Kidney (tissue), 13 donors: ENCODE measurements at regions not wholly inside any gene's neighbourhood (a gene's known extent, or its start where the extent isn't known, plus 50 kb on each side); places are given as distances from the start of the nearest gene placed in this dataset.
A peak's percentile ranks its signal among the peaks of the same experiment; 100 is the strongest.

Experiments
- DNase-seq, 5 donors: peaks; one replicate each; pipeline ENCODE4 v3.0.0-alpha.2; 2013 to 2020
- FAIRE-seq: peaks from 2 replicates; lab custom pipeline; 2012; peaks lifted over from hg19 to GRCh38; lab: Jason Lieb, UNC
- H3K27ac ChIP-seq, 2 donors: one replicate each; pipeline ENCODE4 v1.7.0; 2013; ENCODE audit warnings: low read depth in 2 of 2, low read length in 2 of 2, inconsistent platforms in 1 of 2
- H3K27me3 ChIP-seq: one replicate; pipeline ENCODE4 v1.7.1; 2013; ENCODE audit warnings: low read length, inconsistent platforms; ENCODE audit not compliant: control insufficient read depth, insufficient read depth
- H3K36me3 ChIP-seq, 3 donors: one replicate each; pipeline versions ENCODE4 v1.7.0 to v1.7.1; 2013; ENCODE audit warnings: low read length in 3 of 3, control low read depth in 1 of 3, inconsistent platforms in 1 of 3; ENCODE audit not compliant: insufficient read depth in 3 of 3, control insufficient read depth in 2 of 3
- H3K4me1 ChIP-seq, 3 donors: one replicate each; pipeline versions ENCODE4 v1.7.0 to v1.7.1; 2013; ENCODE audit warnings: low read length in 3 of 3, inconsistent platforms in 1 of 3, low read depth in 1 of 3; ENCODE audit not compliant: control insufficient read depth in 2 of 3, insufficient read depth in 2 of 3
- H3K4me3 ChIP-seq, 3 donors: one replicate each; pipeline versions ENCODE4 v1.7.0 to v1.8.1; 2013; ENCODE audit warnings: low read length in 3 of 3, control low read depth in 1 of 3, inconsistent platforms in 1 of 3
- H3K9ac ChIP-seq, 3 donors: one replicate each; pipeline versions ENCODE4 v1.7.0 to v1.7.1; 2013; ENCODE audit warnings: low read length in 3 of 3, control low read depth in 1 of 3, inconsistent platforms in 1 of 3
- H3K9me3 ChIP-seq, 3 donors: one replicate each; pipeline versions ENCODE4 v1.7.0 to v1.7.1; 2013; ENCODE audit warnings: low read length in 3 of 3, control low read depth in 1 of 3, inconsistent platforms in 1 of 3; ENCODE audit not compliant: control insufficient read depth in 2 of 3, insufficient read depth in 1 of 3
- intact Hi-C: fragments of 100-400 bp; cut with DNase I; formaldehyde crosslinking; loops from one replicate; pipeline ENCODE4 v1.11.1; 2022
- TF ChIP-seq, protein P1 (sequence below): IDR thresholded peaks from 3 replicates; pipeline ENCODE4 v1.5.1; 2012; ENCODE audit warnings: mild to moderate bottlenecking, moderate library complexity, borderline replicate concordance; ENCODE audit not compliant: insufficient read depth; ENCODE audit errors: extremely low read depth
- donor health status: control.
- donor health status: control.
- donor health status: control.
- donor health status: control.
- donor health status: control.
- donor health status: DM: yes; HTN: yes; CAD: no.
- donor health status: Normal renal cell carcinoma (clear cell type).

DNA sequence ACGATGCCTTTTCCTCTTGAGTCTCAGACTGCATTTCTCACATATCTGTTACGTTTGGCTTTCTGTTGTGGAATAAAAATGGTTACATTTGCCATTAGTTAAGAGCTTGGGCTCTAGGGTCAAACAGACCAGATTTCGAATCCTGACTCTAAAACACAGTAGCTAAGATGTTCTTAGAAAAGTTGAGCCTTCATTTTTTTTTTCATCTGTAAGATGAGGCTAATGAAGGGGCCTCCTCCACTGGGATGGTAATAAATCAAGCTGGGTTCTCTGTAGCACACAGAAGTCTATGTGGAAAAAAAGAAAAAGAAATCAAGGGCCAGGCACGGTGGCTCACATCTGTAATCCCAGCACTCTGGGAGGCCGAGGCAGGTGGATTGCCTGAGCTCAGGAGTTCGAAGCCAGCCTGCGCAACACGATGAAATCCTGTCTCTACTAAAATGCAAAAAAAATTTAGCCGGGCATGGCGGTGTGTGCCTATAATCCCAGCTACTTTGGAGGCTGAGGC lies 49.9 kb upstream of the CAPRIN1 start:
- Histone ChIP-seq H3K4me3 (no peak overlapping the region), H3K4me1 (peaks cover 0 to 5% (median 4%) of the 10 kb centered on the region in 3 donors), H3K36me3 (no peaks in the 10 kb centered on the region), H3K9ac (no peak overlapping the region), H3K27me3 (no peaks in the 10 kb centered on the region), H3K27ac (no peak overlapping the region), H3K9me3 (no peaks in the 10 kb centered on the region)
- FAIRE-seq (no peak), DNase-seq (peak in 3 of 5 donors; percentile 53 to 80 (median 69))
- intact Hi-C loops, result no loop called here
- TF ChIP-seq, protein P1, sequence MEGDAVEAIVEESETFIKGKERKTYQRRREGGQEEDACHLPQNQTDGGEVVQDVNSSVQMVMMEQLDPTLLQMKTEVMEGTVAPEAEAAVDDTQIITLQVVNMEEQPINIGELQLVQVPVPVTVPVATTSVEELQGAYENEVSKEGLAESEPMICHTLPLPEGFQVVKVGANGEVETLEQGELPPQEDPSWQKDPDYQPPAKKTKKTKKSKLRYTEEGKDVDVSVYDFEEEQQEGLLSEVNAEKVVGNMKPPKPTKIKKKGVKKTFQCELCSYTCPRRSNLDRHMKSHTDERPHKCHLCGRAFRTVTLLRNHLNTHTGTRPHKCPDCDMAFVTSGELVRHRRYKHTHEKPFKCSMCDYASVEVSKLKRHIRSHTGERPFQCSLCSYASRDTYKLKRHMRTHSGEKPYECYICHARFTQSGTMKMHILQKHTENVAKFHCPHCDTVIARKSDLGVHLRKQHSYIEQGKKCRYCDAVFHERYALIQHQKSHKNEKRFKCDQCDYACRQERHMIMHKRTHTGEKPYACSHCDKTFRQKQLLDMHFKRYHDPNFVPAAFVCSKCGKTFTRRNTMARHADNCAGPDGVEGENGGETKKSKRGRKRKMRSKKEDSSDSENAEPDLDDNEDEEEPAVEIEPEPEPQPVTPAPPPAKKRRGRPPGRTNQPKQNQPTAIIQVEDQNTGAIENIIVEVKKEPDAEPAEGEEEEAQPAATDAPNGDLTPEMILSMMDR, result no peak

DNA sequence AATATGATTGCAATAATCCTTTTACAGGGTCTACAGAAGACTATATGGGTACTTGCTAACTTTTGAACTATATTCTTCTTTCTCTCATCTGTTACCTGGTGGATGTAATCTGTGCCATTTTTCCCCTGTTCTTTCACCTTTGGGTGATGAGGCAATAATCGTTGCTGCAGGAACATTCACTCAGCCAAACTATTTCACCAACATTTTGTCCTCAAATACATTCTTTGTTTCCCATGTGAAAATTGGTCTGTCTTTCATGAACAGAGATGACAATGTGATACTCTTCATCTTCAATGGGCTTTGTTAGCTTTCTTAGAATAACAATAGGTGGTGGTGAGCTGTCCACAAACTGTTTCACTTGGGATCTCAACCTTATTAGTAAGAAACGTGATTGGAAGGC lies 52.1 kb upstream of the CAPRIN1 start:
- Histone ChIP-seq H3K9ac (no peak overlapping the region), H3K9me3 (no peaks in the 10 kb centered on the region), H3K4me3 (no peak overlapping the region), H3K36me3 (no peaks in the 10 kb centered on the region), H3K4me1 (peaks cover 0 to 2% (median 2%) of the 10 kb centered on the region in 3 donors), H3K27me3 (no peaks in the 10 kb centered on the region), H3K27ac (no peak overlapping the region)
- DNase-seq (no peak), FAIRE-seq (no peak)
- TF ChIP-seq, protein P1, result no peak
- intact Hi-C loops, result no loop called here

DNA sequence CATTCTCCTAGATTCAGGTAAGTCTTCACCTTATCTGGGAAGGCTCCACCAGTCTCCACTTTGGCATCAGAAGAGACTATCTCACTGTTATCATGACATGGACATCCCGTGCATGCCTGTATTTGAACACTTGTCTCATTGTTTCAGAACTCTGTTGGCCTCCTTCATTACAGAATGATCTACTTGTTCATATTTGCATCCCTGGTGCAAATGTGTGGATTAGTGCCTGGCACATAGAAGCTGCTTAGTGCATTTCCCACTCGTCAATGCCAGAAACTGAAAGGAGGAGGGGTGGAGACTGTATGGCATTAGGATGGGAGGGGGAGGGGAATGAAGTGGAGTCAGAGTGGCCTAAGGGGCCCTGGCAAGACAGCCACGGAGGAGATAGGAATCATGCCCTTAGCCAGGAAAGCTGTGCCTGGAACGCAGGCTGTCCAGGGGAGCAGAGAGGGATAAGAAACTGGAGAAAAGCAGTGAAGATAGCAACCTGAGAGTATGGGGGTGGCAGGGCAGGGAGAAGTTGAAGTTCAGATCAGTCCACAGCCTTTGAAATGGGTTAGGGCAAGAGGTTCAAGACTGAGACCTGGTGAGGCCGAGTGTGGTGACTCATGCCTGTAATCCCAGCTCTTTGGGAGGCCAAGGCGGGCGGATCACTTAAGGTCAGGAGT lies 53.8 kb upstream of the CAPRIN1 start:
- Histone ChIP-seq H3K4me3 (no peak overlapping the region), H3K9me3 (no peaks in the 10 kb centered on the region), H3K27me3 (no peaks in the 10 kb centered on the region), H3K27ac (no peak overlapping the region), H3K9ac (no peak overlapping the region), H3K36me3 (no peaks in the 10 kb centered on the region), H3K4me1 (no peaks in the 10 kb centered on the region)
- FAIRE-seq (no peak), DNase-seq (no peak)
- TF ChIP-seq, protein P1, result no peak
- intact Hi-C loops, result no loop called here
